K562 (cell line): ENCODE measurements at regions not wholly inside any gene's neighbourhood (a gene's known extent, or its start where the extent isn't known, plus 50 kb on each side); places are given as distances from the start of the nearest gene placed in this dataset.

Experiments used
- CREBBP ChIP-seq: IDR thresholded peaks from one replicate; pipeline ENCODE4 v1.6.1; 2012; ENCODE audit warnings: low read depth, mild to moderate bottlenecking, control low read depth, inconsistent platforms, low read length
- CTCF ChIP-seq, 3 experiments: IDR thresholded peaks in 2 of 3; conservative IDR thresholded peaks in 1 of 3; 2 replicates each; pipeline ENCODE4 v1.5.1; 2011 to 2012; ENCODE audit warnings: low read length in 3 of 3, mild to moderate bottlenecking in 3 of 3, control low read depth in 2 of 3, improper control_type of control experiment in 1 of 3, inconsistent platforms in 1 of 3, low read depth in 1 of 3, mixed read lengths in 1 of 3, moderate library complexity in 1 of 3; ENCODE audit not compliant: insufficient read depth in 2 of 3
- DPF2 ChIP-seq: fragments of 450-650 bp; IDR thresholded peaks from 2 replicates; pipeline ENCODE4 v1.6.1; 2016
- EP300 ChIP-seq: IDR thresholded peaks from 2 replicates; pipeline ENCODE4 v1.6.1; 2012; ENCODE audit warnings: low read length, improper control_type of control experiment
- JUNB ChIP-seq: fragments of 450-650 bp; formaldehyde crosslinking; conservative IDR thresholded peaks from 2 replicates; pipeline ENCODE4 v1.4.0; 2020; ENCODE audit warnings: mild to moderate bottlenecking
- KAT2B ChIP-seq: IDR thresholded peaks from one replicate; pipeline ENCODE4 v1.6.1; 2012; ENCODE audit warnings: low read depth, mild to moderate bottlenecking, control low read depth, inconsistent platforms, low read length, moderate library complexity
- MEF2A ChIP-seq: IDR thresholded peaks from 2 replicates; pipeline ENCODE4 v1.6.1; 2011; ENCODE audit warnings: low read depth, mild to moderate bottlenecking, low read length, moderate library complexity; ENCODE audit not compliant: control insufficient read depth
- POLR2AphosphoS5 ChIP-seq: IDR thresholded peaks from 2 replicates; pipeline ENCODE4 v1.6.1; 2011; ENCODE audit warnings: mild to moderate bottlenecking, low read depth, low read length, moderate library complexity; ENCODE audit not compliant: control insufficient read depth, insufficient read depth
- SOX6 ChIP-seq: fragments of 450-650 bp; IDR thresholded peaks from 2 replicates; pipeline ENCODE4 v1.6.1; 2014; ENCODE audit warnings: mild to moderate bottlenecking
- TGIF2 ChIP-seq: sonication (generic); formaldehyde crosslinking; IDR thresholded peaks from 2 replicates; pipeline ENCODE4 v1.8.1; 2022; ENCODE audit warnings: mild to moderate bottlenecking, missing genetic modification reagents, moderate library complexity
- YY1 ChIP-seq, 3 experiments: IDR thresholded peaks; 2 replicates each; pipeline ENCODE4 v1.6.1; 2011; ENCODE audit warnings: low read length in 2 of 3, mild to moderate bottlenecking in 2 of 3, moderate library complexity in 2 of 3, borderline replicate concordance in 1 of 3, control low read depth in 1 of 3, low read depth in 1 of 3; ENCODE audit not compliant: insufficient read depth in 3 of 3, insufficient replicate concordance in 2 of 3, control insufficient read depth in 1 of 3, insufficient read length in 1 of 3; ENCODE audit errors: extremely low read depth in 1 of 3
- ZC3H4 ChIP-seq: sonication (generic); formaldehyde crosslinking; IDR thresholded peaks from 2 replicates; pipeline ENCODE4 v1.9.0; 2021; ENCODE audit warnings: missing genetic modification reagents, borderline replicate concordance
- ZNF274 ChIP-seq: IDR thresholded peaks from 2 replicates; pipeline ENCODE4 v1.6.1; 2011; ENCODE audit warnings: low read depth, mild to moderate bottlenecking, low read length, moderate library complexity, borderline replicate concordance

DNA sequence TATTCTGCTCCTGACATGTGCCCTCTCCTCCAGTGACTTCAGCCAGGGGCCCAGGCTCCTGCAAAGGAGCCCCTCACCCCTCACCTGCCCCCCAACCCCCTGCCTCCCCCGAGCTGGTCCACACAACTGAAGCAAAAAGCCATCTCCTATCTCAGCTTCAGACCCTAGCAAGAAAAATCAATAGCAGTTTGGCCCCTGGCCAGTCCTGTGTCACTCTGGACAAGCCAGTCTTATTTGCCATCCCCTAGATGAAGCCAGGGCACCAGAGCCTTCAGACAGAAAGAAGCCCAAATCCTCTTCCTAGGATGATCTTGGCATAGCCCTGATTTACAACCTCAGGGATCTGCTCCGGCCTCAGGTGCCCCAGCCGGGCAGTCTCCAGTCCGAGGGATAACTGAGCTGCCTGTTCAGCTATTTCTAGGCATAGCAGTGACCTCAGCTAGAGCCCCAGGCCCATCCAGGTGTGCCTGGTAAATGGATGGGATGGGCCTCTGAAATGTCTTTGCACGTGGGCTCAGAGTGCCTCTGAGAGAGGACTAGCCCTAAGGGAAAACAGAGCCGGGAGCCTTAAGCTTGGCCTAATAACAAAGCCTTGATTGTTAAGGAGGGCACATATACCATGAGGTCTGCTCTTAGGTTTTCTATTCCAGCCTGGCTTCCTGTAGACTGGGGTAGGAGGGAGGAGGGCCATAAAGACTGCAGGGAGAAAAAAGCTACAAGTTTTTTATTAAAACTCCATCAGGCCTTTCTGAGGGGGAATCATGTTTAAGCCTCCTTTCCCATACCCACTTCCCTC is 242.0 kb downstream of the SHQ1 start:
- TF ChIP-seq SOX6 = no peak
- TF ChIP-seq DPF2 = no peak
- no peak for TF ChIP-seq CTCF (IDR thresholded peaks at IDR 0.05 in 2 of 3, conservative IDR thresholded peaks at IDR 0.05 in 1 of 3; ENCODE audit: insufficient read depth in 2 of 3, low read depth in 1 of 3, low read length in 3 of 3)
- TF ChIP-seq POLR2AphosphoS5 = no peak
- TF ChIP-seq YY1 (IDR thresholded peaks at IDR 0.05; ENCODE audit: borderline replicate concordance in 1 of 3, control insufficient read depth in 1 of 3, extremely low read depth in 1 of 3, insufficient read depth in 3 of 3, insufficient read length in 1 of 3, insufficient replicate concordance in 2 of 3, low read depth in 1 of 3, low read length in 2 of 3) = no peak
- no peak for TF ChIP-seq CREBBP
- no peak for TF ChIP-seq ZC3H4
- no peak for TF ChIP-seq KAT2B
- TF ChIP-seq TGIF2 (CRISPR knock-in tag) = no peak
- TF ChIP-seq EP300 = no peak
- no peak for TF ChIP-seq MEF2A
- TF ChIP-seq ZNF274 = no peak
- TF ChIP-seq JUNB (CRISPR knock-in tag) = no peak
